ENCODE measurements at regions not wholly inside any gene's neighbourhood (a gene's known extent, or its start where the extent isn't known, plus 50 kb on each side); places are given as distances from the start of the nearest gene placed in this dataset.
"Not testable (repeated sequence)": the region's sequence is repeated elsewhere in the genome, so short reads cannot be mapped to it uniquely, and the experiment has no call there.

GRCh38 chr5:124538931-124539330, 207.5 kb downstream of the ZNF608 start:
- DNase-seq = no peak

- DNase-seq = no peak
Observed at GRCh38 chr5:124538191-124538590, 208.2 kb downstream of the ZNF608 start.

GRCh38 chr5:124537522-124537921, 208.9 kb downstream of the ZNF608 start:
- DNase-seq = no peak

- DNase-seq = no peak
Observed at GRCh38 chr5:124537107-124537506, 209.3 kb downstream of the ZNF608 start.

- DNase-seq = no peak
Observed at GRCh38 chr5:124536333-124536732, 210.1 kb downstream of the ZNF608 start.

GRCh38 chr5:124530916-124531315, 215.5 kb downstream of the ZNF608 start:
- no peak for DNase-seq

- DNase-seq = peak; percentile 39
Observed at GRCh38 chr5:124528838-124529237, 217.6 kb downstream of the ZNF608 start.

- no peak for DNase-seq
Observed at GRCh38 chr5:124527220-124527991, 219.0 kb downstream of the ZNF608 start.

GRCh38 chr5:124526079-124526478, 220.4 kb downstream of the ZNF608 start:
- DNase-seq = not testable (repeated sequence)

- DNase-seq = peak; percentile 40
Observed at GRCh38 chr5:124524552-124525232, 221.7 kb downstream of the ZNF608 start.

GRCh38 chr5:124523897-124524296, 222.5 kb downstream of the ZNF608 start:
- no peak for DNase-seq

- no peak for DNase-seq
Observed at GRCh38 chr5:124522992-124523391, 223.4 kb downstream of the ZNF608 start.

GRCh38 chr5:124521461-124522230, 224.8 kb downstream of the ZNF608 start:
- DNase-seq = no peak

- peak; percentile 31 for DNase-seq
Observed at GRCh38 chr5:124519396-124519795, 227.0 kb downstream of the ZNF608 start.

- no peak for DNase-seq
Observed at GRCh38 chr5:124516567-124516966, 229.9 kb downstream of the ZNF608 start.

GRCh38 chr5:124515497-124516245, 230.8 kb downstream of the ZNF608 start:
- DNase-seq = no peak

- DNase-seq = no peak
Observed at GRCh38 chr5:124514956-124515355, 231.5 kb downstream of the ZNF608 start.

- DNase-seq = no peak
Observed at GRCh38 chr5:124512952-124513632, 233.3 kb downstream of the ZNF608 start.

- DNase-seq = no peak
Observed at GRCh38 chr5:124512236-124512635, 234.2 kb downstream of the ZNF608 start.

GRCh38 chr5:124511791-124512190, 234.6 kb downstream of the ZNF608 start:
- DNase-seq = no peak

GRCh38 chr5:124507688-124508087, 238.8 kb downstream of the ZNF608 start:
- DNase-seq = no peak
